Mesodermal cell (in vitro differentiated cells): ENCODE measurements at regions not wholly inside any gene's neighbourhood (a gene's known extent, or its start where the extent isn't known, plus 50 kb on each side); places are given as distances from the start of the nearest gene placed in this dataset.
"Not testable (repeated sequence)": the region's sequence is repeated elsewhere in the genome, so short reads cannot be mapped to it uniquely, and the experiment has no call there.

ENCODE experiments used
- H3K27ac ChIP-seq: 2 replicates; pipeline ENCODE4 v1.7.0; 2013; ENCODE audit warnings: mild to moderate bottlenecking, low read depth, low read length, moderate library complexity; ENCODE audit not compliant: severe bottlenecking
- H3K36me3 ChIP-seq: 2 replicates; pipeline ENCODE4 v1.7.1; 2013; ENCODE audit warnings: mild to moderate bottlenecking, low read length, moderate library complexity; ENCODE audit not compliant: control insufficient read depth, insufficient read depth
- H3K4me1 ChIP-seq: one replicate; pipeline ENCODE4 v1.7.1; 2013; ENCODE audit warnings: mild to moderate bottlenecking, low read length; ENCODE audit not compliant: insufficient read depth, control insufficient read depth, poor library complexity, severe bottlenecking
- H3K4me3 ChIP-seq: 2 replicates; pipeline ENCODE4 v1.7.0; 2013; ENCODE audit warnings: low read length, control low read depth, mild to moderate bottlenecking; ENCODE audit not compliant: insufficient read depth, poor library complexity, severe bottlenecking; ENCODE audit errors: extremely low read depth
- H3K9me3 ChIP-seq: 2 replicates; pipeline ENCODE4 v1.7.1; 2013; ENCODE audit warnings: mild to moderate bottlenecking, low read length, moderate library complexity; ENCODE audit not compliant: control insufficient read depth
- WGBS, 2 experiments: methylation state at CpG; one replicate each; pipeline ENCODE4 v1.1.5; 2013; ENCODE audit warnings: missing lambda C conversion rate in 2 of 2; ENCODE audit not compliant: insufficient coverage in 2 of 2; 5-methylcytosine and 5-hydroxymethylcytosine counted together

GRCh38 chr3:96584066-96584465 is 230.3 kb upstream of the EPHA6 start:
- no peaks in the 10 kb centered on the region for H3K36me3 ChIP-seq
- H3K4me3 ChIP-seq = no peak overlapping the region
- no peaks in the 10 kb centered on the region for H3K9me3 ChIP-seq
- H3K4me1 ChIP-seq = no peaks in the 10 kb centered on the region
- H3K27ac ChIP-seq = no peak overlapping the region

GRCh38 chr3:96606865-96607264 is 207.5 kb upstream of the EPHA6 start:
- not testable (repeated sequence) for H3K4me1 ChIP-seq, H3K36me3 ChIP-seq, H3K4me3 ChIP-seq, H3K27ac ChIP-seq, H3K9me3 ChIP-seq
- WGBS, 2 experiments = 81 to 84% methylated on average over 3 to 4 of the region's 6 CpGs

- H3K36me3 ChIP-seq = no peaks in the 10 kb centered on the region
- no peak overlapping the region for H3K4me3 ChIP-seq
- no peaks in the 10 kb centered on the region for H3K9me3 ChIP-seq
- H3K4me1 ChIP-seq = no peaks in the 10 kb centered on the region
- no peak overlapping the region for H3K27ac ChIP-seq
- 94 to 95% methylated on average over 10 to 17 of the region's 20 CpGs for WGBS, 2 experiments
Measured at GRCh38 chr3:96619475-96619874, 194.9 kb upstream of the EPHA6 start.

- Histone ChIP-seq H3K9me3 (no peaks in the 10 kb centered on the region), H3K27ac (no peak overlapping the region)
- WGBS, 2 experiments = 100% methylated on average over 1 to 2 of the region's 2 CpGs
Measured at GRCh38 chr3:96622878-96623277, 191.5 kb upstream of the EPHA6 start.

GRCh38 chr3:96631050-96631449 is 183.3 kb upstream of the EPHA6 start:
- WGBS, 2 experiments = no CpG with 5 or more reads among the region's 1 CpG

More at GRCh38 chr3:96622878-96623277, 191.5 kb upstream of the EPHA6 start:
- no peaks in the 10 kb centered on the region for H3K4me1 ChIP-seq
- no peak overlapping the region for H3K4me3 ChIP-seq
- H3K36me3 ChIP-seq = no peaks in the 10 kb centered on the region

GRCh38 chr3:96646596-96646995 is 167.8 kb upstream of the EPHA6 start:
- WGBS, 2 experiments = 87% methylated on average over 8 to 17 of the region's 20 CpGs
- Histone ChIP-seq H3K4me3 (no peak overlapping the region), H3K9me3 (no peaks in the 10 kb centered on the region), H3K4me1 (no peaks in the 10 kb centered on the region), H3K36me3 (no peaks in the 10 kb centered on the region), H3K27ac (no peak overlapping the region)

More at GRCh38 chr3:96631050-96631449, 183.3 kb upstream of the EPHA6 start:
- Histone ChIP-seq H3K36me3 (no peaks in the 10 kb centered on the region), H3K4me1 (no peaks in the 10 kb centered on the region), H3K27ac (no peak overlapping the region), H3K4me3 (no peak overlapping the region), H3K9me3 (no peaks in the 10 kb centered on the region)

- no peak overlapping the region for H3K27ac ChIP-seq
- H3K4me1 ChIP-seq = no peaks in the 10 kb centered on the region
- peaks cover 7% of the 10 kb centered on the region for H3K9me3 ChIP-seq
- H3K4me3 ChIP-seq = no peak overlapping the region
- WGBS, 2 experiments = 82 to 93% methylated on average over 8 of the region's 8 CpGs
- no peaks in the 10 kb centered on the region for H3K36me3 ChIP-seq
Measured at GRCh38 chr3:96657710-96658109, 156.7 kb upstream of the EPHA6 start.

GRCh38 chr3:96671861-96672595 is 142.4 kb upstream of the EPHA6 start:
- not testable (repeated sequence) for H3K9me3 ChIP-seq, H3K4me3 ChIP-seq, H3K36me3 ChIP-seq, H3K27ac ChIP-seq, H3K4me1 ChIP-seq
- WGBS, 2 experiments = 92 to 100% methylated on average over 3 to 5 of the region's 7 CpGs

- H3K36me3 ChIP-seq = no peaks in the 10 kb centered on the region
- no peak overlapping the region for H3K4me3 ChIP-seq
- H3K4me1 ChIP-seq = no peaks in the 10 kb centered on the region
- 60% methylated on average over 1 of the region's 1 CpG; no CpG with 5 or more reads in 1 of the 2 experiments for WGBS, 2 experiments
- H3K9me3 ChIP-seq = no peaks in the 10 kb centered on the region
- no peak overlapping the region for H3K27ac ChIP-seq
Measured at GRCh38 chr3:96677156-96677555, 137.2 kb upstream of the EPHA6 start.

GRCh38 chr3:96678325-96678724 is 136.1 kb upstream of the EPHA6 start:
- no CpG with 5 or more reads among the region's 3 CpGs for WGBS, 2 experiments
- Histone ChIP-seq H3K27ac (no peak overlapping the region), H3K4me1 (no peaks in the 10 kb centered on the region), H3K9me3 (no peaks in the 10 kb centered on the region), H3K36me3 (no peaks in the 10 kb centered on the region), H3K4me3 (no peak overlapping the region)
